T-cell (primary cell): ENCODE measurements at regions not wholly inside any gene's neighbourhood (a gene's known extent, or its start where the extent isn't known, plus 50 kb on each side); places are given as distances from the start of the nearest gene placed in this dataset.

ENCODE experiments used
- ATAC-seq, 4 experiments: fragments of 200-7000 bp in 3 of 4; fragments of 150-1000 bp in 1 of 4; cut with Tn5 transposase; replicated peaks in 1 of 4; 1 replicate in 3 of 4; 2 replicates in 1 of 4; pipeline ENCODE4 v1.10.0; 2021; ENCODE audit warnings: moderate library complexity in 3 of 4, mild to moderate bottlenecking in 2 of 4, moderate number of reproducible peaks in 1 of 4
- CTCF ChIA-PET, 2 donors: fragments of 300-600 bp; sonication (Branson Sonifier 250); formaldehyde crosslinking; loops; one replicate each; lab custom pipeline; 2022; ENCODE audit warnings: antibody characterized with exemption in 2 of 2; lab: Charles Lee
- POLR2A ChIA-PET, 2 donors: fragments of 300-600 bp; sonication (Branson Sonifier 250); formaldehyde crosslinking; loops; one replicate each; lab custom pipeline; 2022; ENCODE audit warnings: antibody characterized with exemption in 2 of 2; lab: Charles Lee
- DNase-seq, 35 experiments: peaks; one replicate each; pipeline versions ENCODE4 v3.0.0 to v3.0.0-alpha.2; 2013 to 2023
- H3K27ac ChIP-seq: one replicate; pipeline ENCODE4 v1.5.1; 2013; ENCODE audit warnings: low read length
- H3K27me3 ChIP-seq, 2 experiments: replicated peaks in 1 of 2; 1 replicate in 1 of 2; 2 replicates in 1 of 2; pipeline versions ENCODE4 v1.6.1 to v1.7.0; 2013; ENCODE audit warnings: low read length in 1 of 2, mixed read lengths in 1 of 2; ENCODE audit not compliant: control insufficient read depth in 2 of 2, insufficient read depth in 2 of 2; ENCODE audit errors: extremely low read depth in 1 of 2
- H3K36me3 ChIP-seq, 2 donors: 1 replicate in 1 of 2; 2 replicates in 1 of 2; pipeline versions ENCODE4 v1.6.1 to v1.7.0; 2013; ENCODE audit warnings: low read length in 1 of 2; ENCODE audit not compliant: control insufficient read depth in 2 of 2, insufficient read depth in 1 of 2; ENCODE audit errors: extremely low read depth in 1 of 2
- H3K4me1 ChIP-seq, 2 experiments: 1 replicate in 1 of 2; 2 replicates in 1 of 2; pipeline versions ENCODE4 v1.6.1 to v1.7.0; 2013; ENCODE audit warnings: low read length in 2 of 2, mixed read lengths in 1 of 2; ENCODE audit not compliant: insufficient read depth in 2 of 2, control insufficient read depth in 1 of 2; ENCODE audit errors: extremely low read depth in 1 of 2
- H3K4me3 ChIP-seq, 2 donors: 1 replicate in 1 of 2; 2 replicates in 1 of 2; pipeline versions ENCODE4 v1.5.1 to v1.7.0; 2013; ENCODE audit warnings: mild to moderate bottlenecking in 2 of 2, low read length in 1 of 2, moderate library complexity in 1 of 2; ENCODE audit not compliant: control insufficient read depth in 1 of 2; ENCODE audit errors: extremely low read depth in 1 of 2
- H3K9me3 ChIP-seq: 2 replicates; pipeline ENCODE4 v1.7.0; 2013
- H3K27ac Mint-ChIP-seq, 2 donors: one replicate each; pipeline ENCODE4 v1.8.0; 2020 to 2021; ENCODE audit warnings: mild to moderate bottlenecking in 2 of 2, mixed read lengths in 2 of 2
- H3K27me3 Mint-ChIP-seq, 2 donors: one replicate each; pipeline ENCODE4 v1.8.0; 2021 to 2022; ENCODE audit warnings: mixed read lengths in 2 of 2
- H3K36me3 Mint-ChIP-seq: one replicate; pipeline ENCODE4 v1.8.0; 2021; ENCODE audit warnings: mixed read lengths
- H3K4me1 Mint-ChIP-seq, 3 donors: one replicate each; pipeline ENCODE4 v1.8.0; 2020 to 2022; ENCODE audit warnings: mixed read lengths in 3 of 3, mild to moderate bottlenecking in 1 of 3
- H3K4me3 Mint-ChIP-seq, 3 donors: one replicate each; pipeline ENCODE4 v1.8.0; 2020 to 2022; ENCODE audit warnings: mild to moderate bottlenecking in 3 of 3, mixed read lengths in 3 of 3, moderate library complexity in 3 of 3
- H3K9me3 Mint-ChIP-seq, 3 donors: one replicate each; pipeline ENCODE4 v1.8.0; 2020 to 2022; ENCODE audit warnings: mixed read lengths in 3 of 3
- WGBS: methylation state at CpG from one replicate; pipeline ENCODE4 v1.1.5; 2013; ENCODE audit warnings: missing lambda C conversion rate; ENCODE audit not compliant: insufficient coverage; 5-methylcytosine and 5-hydroxymethylcytosine counted together

- Histone ChIP-seq H3K4me3 (no peak overlapping the region), H3K9me3 (no peaks in the 10 kb centered on the region), H3K27me3 (peaks cover 0 to 4% of the 10 kb centered on the region in 2 experiments), H3K36me3 (no peaks in the 10 kb centered on the region), H3K27ac (no peak overlapping the region), H3K4me1 (no peaks in the 10 kb centered on the region)
- no peak overlapping the region for H3K27ac Mint-ChIP-seq
- no peak for DNase-seq
- H3K36me3 Mint-ChIP-seq = peaks cover 7% of the 10 kb centered on the region
- ChIA-PET POLR2A (no interaction called here), CTCF (no interaction called here)
- WGBS = 92% methylated on average over 2 of the region's 4 CpGs
- no peaks in the 10 kb centered on the region for H3K27me3 Mint-ChIP-seq
- ATAC-seq = no peak
- peaks cover 0 to 9% (median 5%) of the 10 kb centered on the region in 3 donors for H3K9me3 Mint-ChIP-seq
- H3K4me1 Mint-ChIP-seq = no peaks in the 10 kb centered on the region
- H3K4me3 Mint-ChIP-seq = no peak overlapping the region
These were observed 74.6 kb upstream of the PTGFRN start for GRCh38 chr1:116835161-116835560.

- CTCF ChIA-PET = interaction anchor here in 1 of 2 donors (0.5 kb wide), 1 partner anchor 134 kb away, joined by 8 read pairs; no protein-coding TSS in a partner anchor
- Mint-ChIP-seq H3K27ac (no peak overlapping the region), H3K4me3 (no peak overlapping the region)
These were observed 73.6 kb upstream of the PTGFRN start for GRCh38 chr1:116836099-116836498.

GRCh38 chr1:116841569-116842344 lies 68.0 kb upstream of the PTGFRN start:
- CTCF ChIA-PET = interaction anchor here in 1 of 2 donors (0.6 kb wide), 1 partner anchor 25 kb away, joined by 3 read pairs; no protein-coding TSS in a partner anchor
- H3K27ac ChIP-seq = no peak overlapping the region
- WGBS = no CpG with 5 or more reads among the region's 2 CpGs
- Mint-ChIP-seq H3K4me3 (no peak overlapping the region), H3K9me3 (peaks cover 0 to 12% (median 9%) of the 10 kb centered on the region in 3 donors), H3K27me3 (no peaks in the 10 kb centered on the region), H3K27ac (no peak overlapping the region), H3K36me3 (peaks cover 7% of the 10 kb centered on the region), H3K4me1 (no peaks in the 10 kb centered on the region)
- peaks cover 0 to 3% of the 10 kb centered on the region in 2 experiments for H3K27me3 ChIP-seq
- DNase-seq (no peak), ATAC-seq (no peak)
- H3K9me3 ChIP-seq = no peaks in the 10 kb centered on the region
- POLR2A ChIA-PET = no interaction called here
- no peaks in the 10 kb centered on the region for H3K36me3 ChIP-seq
- H3K4me3 ChIP-seq = no peak overlapping the region
- H3K4me1 ChIP-seq = no peaks in the 10 kb centered on the region

More at GRCh38 chr1:116836099-116836498, 73.6 kb upstream of the PTGFRN start:
- Histone ChIP-seq H3K36me3 (no peaks in the 10 kb centered on the region), H3K4me1 (no peaks in the 10 kb centered on the region), H3K9me3 (no peaks in the 10 kb centered on the region), H3K27ac (no peak overlapping the region), H3K4me3 (no peak overlapping the region), H3K27me3 (peaks cover 0 to 4% of the 10 kb centered on the region in 2 experiments)
- Mint-ChIP-seq H3K9me3 (peaks cover 0 to 9% (median 5%) of the 10 kb centered on the region in 3 donors), H3K36me3 (peaks cover 7% of the 10 kb centered on the region), H3K27me3 (no peaks in the 10 kb centered on the region), H3K4me1 (no peaks in the 10 kb centered on the region)
- POLR2A ChIA-PET = interaction anchor here in 1 of 2 donors (0.6 kb wide), 1 partner anchor 31 kb away, joined by 4 read pairs; no protein-coding TSS in a partner anchor
- DNase-seq = no peak
- WGBS = no CpG with 5 or more reads among the region's 1 CpG
- no peak for ATAC-seq

- POLR2A ChIA-PET = no interaction called here
- Histone ChIP-seq H3K4me1 (no peaks in the 10 kb centered on the region), H3K27me3 (peaks cover 0 to 2% of the 10 kb centered on the region in 2 experiments), H3K36me3 (no peaks in the 10 kb centered on the region), H3K9me3 (no peaks in the 10 kb centered on the region), H3K27ac (no peak overlapping the region), H3K4me3 (no peak overlapping the region)
- Mint-ChIP-seq H3K4me1 (peaks cover 0 to 3% (median under 1%) of the 10 kb centered on the region in 3 donors), H3K36me3 (no peaks in the 10 kb centered on the region), H3K27me3 (no peaks in the 10 kb centered on the region), H3K4me3 (no peak overlapping the region), H3K27ac (no peak overlapping the region), H3K9me3 (peaks cover 0 to 5% (median 4%) of the 10 kb centered on the region in 3 donors)
- WGBS = 83% methylated on average over 1 of the region's 4 CpGs
- ATAC-seq (no peak), DNase-seq (no peak)
- CTCF ChIA-PET = interaction anchor here in 1 of 2 donors (0.6 kb wide), 1 partner anchor 129 kb away, joined by 3 read pairs; no protein-coding TSS in a partner anchor
These were observed 67.1 kb upstream of the PTGFRN start for GRCh38 chr1:116842654-116843053.

GRCh38 chr1:116844775-116845174 lies 64.9 kb upstream of the PTGFRN start:
- H3K36me3 Mint-ChIP-seq = no peaks in the 10 kb centered on the region
- peaks cover 0 to 5% (median 4%) of the 10 kb centered on the region in 3 donors for H3K9me3 Mint-ChIP-seq
- CTCF ChIA-PET = interaction anchor here in 1 of 2 donors (0.6 kb wide), 1 partner anchor 697 kb away, joined by 8 read pairs; no protein-coding TSS in a partner anchor
- H3K27me3 Mint-ChIP-seq = no peaks in the 10 kb centered on the region
- no peak for DNase-seq
- Histone ChIP-seq H3K27ac (no peak overlapping the region), H3K27me3 (no peaks in the 10 kb centered on the region), H3K4me1 (peaks cover 0 to 4% of the 10 kb centered on the region in 2 experiments), H3K4me3 (no peak overlapping the region), H3K36me3 (no peaks in the 10 kb centered on the region), H3K9me3 (no peaks in the 10 kb centered on the region)
- H3K4me1 Mint-ChIP-seq = peaks cover 0 to 11% (median 4%) of the 10 kb centered on the region in 3 donors
- ATAC-seq = no peak
- H3K4me3 Mint-ChIP-seq = no peak overlapping the region
- WGBS = no CpG with 5 or more reads among the region's 1 CpG
- no peak overlapping the region for H3K27ac Mint-ChIP-seq
- POLR2A ChIA-PET = no interaction called here

GRCh38 chr1:116847190-116847589 lies 62.5 kb upstream of the PTGFRN start:
- H3K4me3 ChIP-seq = no peak overlapping the region
- no peaks in the 10 kb centered on the region for H3K27me3 ChIP-seq
- H3K27ac ChIP-seq = no peak overlapping the region
- WGBS = 91% methylated on average over 1 of the region's 2 CpGs
- ATAC-seq (no peak), DNase-seq (no peak)
- no peak overlapping the region for H3K4me3 Mint-ChIP-seq
- ChIA-PET POLR2A (no interaction called here), CTCF (interaction anchor here in 1 of 2 donors (0.6 kb wide), 1 partner anchor 215 kb away, joined by 5 read pairs; no protein-coding TSS in a partner anchor)
- H3K4me1 ChIP-seq = peaks cover 0 to 4% of the 10 kb centered on the region in 2 experiments
- H3K36me3 ChIP-seq = no peaks in the 10 kb centered on the region
- H3K27me3 Mint-ChIP-seq = no peaks in the 10 kb centered on the region
- no peak overlapping the region for H3K27ac Mint-ChIP-seq
- H3K9me3 Mint-ChIP-seq = peaks cover 0 to 5% (median 4%) of the 10 kb centered on the region in 3 donors
- H3K36me3 Mint-ChIP-seq = no peaks in the 10 kb centered on the region
- H3K4me1 Mint-ChIP-seq = peaks cover 0 to 11% (median 4%) of the 10 kb centered on the region in 3 donors
- no peaks in the 10 kb centered on the region for H3K9me3 ChIP-seq
